Activated CD4-positive, alpha-beta T cell treated with anti-CD3 and anti-CD28 coated beads, Interleukin-2, Interleukin-6, amounts not matched to agents 100 ng/mL and 50 ng/mL, durations not matched to agents 16 hours and 8 hours (primary cell): ENCODE measurements at regions not wholly inside any gene's neighbourhood (a gene's known extent, or its start where the extent isn't known, plus 50 kb on each side); places are given as distances from the start of the nearest gene placed in this dataset.

ENCODE experiments used
- DNase-seq: peaks from one replicate; pipeline ENCODE4 v3.0.0-alpha.2; 2020

GRCh38 chrX:10903523-10903922 lies 207.6 kb upstream of the HCCS start:
- no peak for DNase-seq

DNA sequence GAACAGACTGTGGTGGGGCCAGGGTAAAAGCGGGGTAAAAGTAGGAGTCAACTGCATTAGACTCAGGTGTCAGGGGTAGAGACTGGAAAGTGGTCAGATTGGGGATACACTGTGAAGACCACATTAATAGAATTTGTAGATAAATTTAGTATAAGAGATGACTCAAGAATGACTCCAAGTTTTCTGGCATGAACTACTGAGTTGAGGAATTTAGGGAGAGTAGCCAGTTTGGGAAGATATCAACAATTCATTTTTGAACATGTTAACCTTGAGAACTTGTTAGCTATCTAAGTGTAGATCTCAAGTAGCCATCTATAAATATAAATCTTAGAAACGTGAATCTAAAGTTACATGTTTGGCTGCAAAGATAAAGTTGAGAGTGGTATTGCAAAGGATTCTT lies 206.9 kb upstream of the HCCS start:
- no peak for DNase-seq

- DNase-seq, result no peak
These were observed 204.3 kb upstream of the HCCS start for GRCh38 chrX:10906866-10907265.

DNA sequence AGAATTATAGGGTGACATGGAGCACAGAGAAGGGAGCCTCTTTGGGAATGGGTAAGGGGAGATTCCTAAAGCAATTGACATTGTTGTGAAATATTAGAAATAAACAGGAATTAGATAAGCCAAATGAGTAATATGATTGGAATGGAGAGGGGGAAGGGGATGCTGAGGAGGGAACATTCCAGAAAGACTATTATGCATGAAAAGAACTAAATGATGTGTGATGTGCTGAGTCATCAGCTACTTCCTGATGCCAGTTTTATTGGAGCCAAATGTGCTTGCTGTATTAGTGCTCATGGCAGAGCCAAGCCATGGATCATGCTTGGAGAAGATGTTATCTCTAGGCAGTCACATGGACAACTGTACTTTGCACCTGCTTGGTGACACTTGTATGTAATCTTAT lies 189.0 kb upstream of the HCCS start:
- no peak for DNase-seq

DNA sequence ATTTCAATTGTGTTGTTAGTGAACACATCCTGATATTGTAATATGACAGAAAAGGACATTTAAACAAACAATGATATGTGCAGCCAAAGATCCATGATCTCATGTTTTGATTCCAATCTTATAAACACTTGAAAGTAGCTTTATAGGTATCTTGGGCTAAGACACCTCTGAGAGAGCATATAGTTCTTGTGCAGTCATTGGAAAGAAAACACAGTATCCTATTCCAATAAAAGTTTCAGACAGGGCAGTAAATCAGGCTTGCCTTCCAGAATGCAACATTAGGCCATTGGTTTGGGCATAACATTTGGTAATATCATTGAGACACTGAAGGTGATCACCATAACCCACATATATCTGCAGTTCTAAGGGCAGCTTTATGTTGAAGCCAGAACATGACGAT lies 188.3 kb upstream of the HCCS start:
- no peak for DNase-seq

DNA sequence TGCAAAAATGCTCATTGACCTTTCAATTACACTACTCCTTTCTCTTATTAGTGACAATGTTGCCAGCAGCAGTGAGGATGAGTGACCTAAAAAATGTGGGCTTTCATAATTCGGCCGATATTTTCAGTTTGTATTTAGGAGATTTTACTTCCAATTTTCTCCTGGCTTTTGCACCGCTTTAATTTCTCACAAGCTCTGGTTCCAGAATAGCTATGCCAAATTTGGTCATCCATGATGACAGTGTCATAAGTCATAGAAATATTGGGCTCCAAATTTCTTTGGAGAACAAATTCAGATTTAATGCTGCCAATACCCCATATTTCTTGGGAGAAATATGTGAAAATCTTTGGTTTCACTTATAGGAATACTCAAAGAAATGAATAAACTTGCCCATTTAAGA lies 187.7 kb upstream of the HCCS start:
- DNase-seq, result no peak

GRCh38 chrX:10926404-10926803 lies 184.7 kb upstream of the HCCS start:
- no peak for DNase-seq

DNA sequence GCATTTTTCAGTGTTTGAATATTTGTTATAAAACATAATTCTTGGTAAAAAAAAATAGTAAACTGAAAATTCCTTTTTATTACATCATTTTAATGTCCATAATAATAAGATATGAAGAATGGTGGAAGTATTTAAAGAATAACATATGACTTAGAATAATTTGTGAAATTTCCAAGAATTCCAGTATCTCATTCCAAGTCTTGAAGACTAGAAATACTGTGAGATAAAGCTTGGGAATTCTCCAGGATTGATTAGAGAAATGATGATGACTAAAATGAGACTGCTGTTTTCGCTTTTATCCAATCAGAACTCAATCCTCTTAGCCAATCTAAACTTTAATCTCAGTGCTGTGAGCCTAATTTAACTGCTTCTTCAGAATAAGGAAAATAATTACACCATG lies 184.2 kb upstream of the HCCS start:
- DNase-seq, result no peak

DNA sequence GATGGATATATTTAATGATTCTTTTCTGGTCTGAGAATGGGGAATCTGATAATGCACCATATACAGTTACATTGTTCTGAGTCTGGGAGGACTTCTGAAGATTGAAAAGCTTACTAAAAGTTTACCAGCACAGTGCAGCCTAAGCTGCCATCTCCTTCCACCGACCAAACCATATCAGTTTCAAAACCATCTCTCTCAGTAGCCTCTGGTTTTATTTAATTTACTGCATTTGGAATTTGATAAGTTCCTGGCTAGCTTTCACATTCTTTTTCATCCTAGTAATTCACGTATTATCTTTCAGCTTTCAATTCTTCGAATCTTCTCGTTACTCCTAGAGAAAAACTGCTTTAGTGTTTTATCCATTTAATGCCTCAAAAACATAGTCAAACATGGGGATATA lies 181.4 kb upstream of the HCCS start:
- DNase-seq, result no peak

GRCh38 chrX:10930151-10930550 lies 181.0 kb upstream of the HCCS start:
- no peak for DNase-seq

- DNase-seq, result no peak
These were observed 179.2 kb upstream of the HCCS start for GRCh38 chrX:10931976-10932375.

DNA sequence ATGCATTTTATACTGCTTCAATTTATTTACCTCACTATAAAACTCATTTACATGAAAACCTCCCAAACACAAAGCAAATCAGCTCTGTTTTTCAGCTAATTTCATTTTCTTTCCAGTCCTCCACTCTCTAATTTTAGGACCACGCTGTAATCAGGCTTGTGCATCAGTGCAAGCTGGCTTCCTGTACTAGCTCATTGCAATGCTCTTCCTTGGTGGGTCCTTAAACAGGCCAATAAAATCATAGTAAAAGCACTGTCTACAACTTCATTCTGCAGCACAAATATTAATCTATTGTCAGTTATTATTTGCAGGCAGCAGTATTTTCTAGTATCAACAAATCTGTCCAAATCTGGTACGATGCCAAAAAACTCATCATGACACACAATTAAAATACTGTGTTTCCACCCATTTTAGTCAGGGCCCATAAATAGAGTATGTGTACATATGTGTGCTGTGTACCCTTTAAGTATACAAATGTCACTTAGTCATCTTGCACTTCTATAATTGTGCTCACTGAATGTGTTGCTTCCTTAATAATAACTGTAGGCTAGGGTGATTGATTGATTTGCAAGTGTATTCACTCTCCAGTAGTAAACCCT lies 178.2 kb upstream of the HCCS start:
- DNase-seq, result no peak

- DNase-seq, result no peak
These were observed 175.6 kb upstream of the HCCS start for GRCh38 chrX:10935501-10935900.

DNA sequence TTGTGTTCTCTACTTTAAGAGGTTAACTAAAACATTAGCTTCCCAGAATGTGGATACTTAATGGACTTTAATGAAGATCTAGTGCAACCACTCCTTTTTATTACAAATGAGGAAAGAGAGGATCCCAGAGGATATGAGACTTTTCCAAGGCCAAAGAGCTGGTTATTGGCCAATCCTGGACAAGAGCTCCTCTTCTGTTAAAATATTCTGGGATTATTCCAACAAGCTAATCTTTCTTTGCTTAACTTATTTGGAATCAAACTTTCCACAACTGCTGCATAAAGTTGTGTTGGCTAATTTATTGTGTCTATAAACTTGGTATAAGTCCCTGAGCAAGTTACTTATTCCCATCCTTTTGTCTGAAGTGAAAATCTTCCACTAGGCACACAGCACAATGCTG lies 174.2 kb upstream of the HCCS start:
- no peak for DNase-seq

- no peak for DNase-seq
These were observed 172.7 kb upstream of the HCCS start for GRCh38 chrX:10938365-10938923.

DNA sequence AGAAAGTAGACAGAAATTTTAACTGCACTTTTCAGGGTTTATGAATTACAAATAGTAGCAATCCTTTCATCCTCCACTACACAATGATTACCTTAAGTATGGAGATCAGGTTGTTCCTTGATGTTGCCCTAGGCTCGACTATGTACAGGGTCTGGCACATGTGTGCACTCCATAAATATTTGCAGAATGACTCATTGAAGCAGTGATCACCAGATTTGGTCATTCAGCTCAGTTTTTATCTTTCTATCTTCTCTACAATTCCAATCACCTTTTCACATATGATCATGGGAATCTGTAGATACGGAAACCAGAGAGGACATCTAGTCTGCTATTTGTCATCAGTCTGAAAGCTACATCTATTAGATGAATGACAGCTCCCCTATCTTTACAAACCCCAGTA lies 171.7 kb upstream of the HCCS start:
- no peak for DNase-seq

DNA sequence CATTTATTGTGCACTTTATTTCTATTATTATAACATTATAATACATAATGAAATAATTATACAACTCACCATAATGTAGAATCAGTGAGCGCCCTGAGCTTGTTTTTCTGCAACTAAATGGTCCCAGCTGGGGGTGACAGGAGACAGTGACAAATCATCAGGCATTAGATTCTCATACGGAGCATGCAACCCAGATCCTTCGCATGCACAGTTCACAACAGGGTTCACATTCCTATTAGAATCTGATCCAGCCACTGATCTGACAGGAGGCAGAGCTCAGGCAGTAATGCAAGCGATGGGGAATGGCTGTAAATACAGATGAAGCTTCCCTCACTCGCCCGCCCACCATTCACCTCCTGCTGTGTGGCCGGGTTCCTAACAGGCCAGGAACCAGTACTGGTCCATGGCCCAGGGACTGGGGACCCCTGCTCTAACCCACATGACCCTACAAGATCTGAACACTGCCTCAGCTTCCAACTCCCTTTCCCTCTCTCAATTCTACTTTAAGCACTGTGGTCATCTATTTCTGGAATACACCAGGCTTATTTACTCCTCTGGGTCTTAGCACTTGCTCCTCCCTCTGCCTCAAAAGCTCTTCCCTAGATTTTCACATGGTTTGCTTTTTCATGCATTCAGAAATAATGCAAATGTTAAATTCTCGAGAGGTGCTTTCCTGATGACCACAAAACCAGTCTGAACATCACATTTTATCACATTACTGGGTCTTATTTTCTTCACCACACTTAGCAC lies 166.8 kb upstream of the HCCS start:
- no peak for DNase-seq

DNA sequence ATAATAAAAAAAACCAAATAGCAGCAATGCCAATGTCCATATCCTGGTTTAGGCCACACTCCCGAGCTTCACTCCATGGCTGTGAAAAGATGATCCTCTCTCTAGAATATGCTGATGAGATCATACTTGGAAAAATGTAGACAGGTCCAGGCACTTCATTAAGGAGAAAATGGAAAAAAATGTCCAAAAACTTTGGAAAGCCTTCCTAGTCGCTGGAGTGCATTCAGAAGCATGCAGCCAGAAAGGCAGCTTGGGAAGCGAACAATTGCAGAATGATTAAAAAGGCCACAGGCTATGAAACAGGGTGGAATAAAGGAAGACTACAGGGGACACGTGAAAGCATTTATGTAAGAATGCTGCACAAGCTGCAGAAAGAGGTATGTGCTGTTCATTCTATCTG lies 165.6 kb upstream of the HCCS start:
- no peak for DNase-seq

DNA sequence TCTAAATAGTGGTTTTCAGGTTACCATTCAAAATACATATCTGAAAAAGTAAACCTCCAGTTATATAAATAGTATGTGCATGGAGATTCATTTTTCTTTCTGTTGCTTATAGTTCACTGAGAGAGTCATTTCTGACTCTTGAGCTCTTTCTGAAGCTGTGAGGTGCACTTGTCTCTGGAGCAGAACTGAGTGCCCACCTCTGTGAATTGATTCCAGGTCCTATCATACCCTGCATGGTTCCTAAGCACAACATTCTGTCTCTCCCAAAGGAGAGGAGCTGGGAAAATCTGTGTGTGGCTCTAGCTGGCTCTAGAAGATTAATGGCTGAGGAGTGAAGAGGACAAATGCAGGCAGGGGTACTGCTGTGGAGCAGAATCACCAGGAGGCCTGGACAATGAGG lies 161.6 kb upstream of the HCCS start:
- no peak for DNase-seq

- DNase-seq, result no peak
These were observed 158.5 kb upstream of the HCCS start for GRCh38 chrX:10952619-10953018.

DNA sequence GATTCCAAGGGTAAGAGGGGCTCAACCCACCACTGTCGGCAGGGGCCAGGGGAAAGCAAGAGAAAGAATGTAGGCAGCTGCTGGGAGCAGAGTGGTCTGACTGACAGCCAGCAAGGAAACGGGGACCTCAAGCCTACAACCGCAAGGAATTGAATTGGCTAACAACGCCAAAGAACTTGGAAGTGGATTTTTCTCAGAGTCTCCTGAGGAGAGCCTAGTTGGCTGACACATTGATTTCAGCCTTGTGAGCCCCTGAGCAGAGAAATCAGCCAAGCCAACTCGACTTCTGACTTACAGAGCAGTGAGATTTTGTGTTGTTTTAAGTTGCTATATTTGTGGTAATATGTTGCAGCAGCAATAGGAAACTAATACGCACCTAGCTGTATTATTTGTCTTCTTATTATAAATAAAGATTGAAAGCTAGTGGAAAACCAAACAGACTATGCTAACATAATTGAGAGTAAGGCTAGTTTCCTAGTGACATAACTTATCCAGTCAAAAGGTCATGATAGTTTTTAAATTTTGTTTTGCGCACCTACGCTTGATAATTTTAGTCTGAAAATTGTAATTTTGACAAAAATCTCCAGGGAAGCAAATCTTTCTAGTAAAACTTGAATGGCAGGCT lies 145.8 kb upstream of the HCCS start:
- DNase-seq, result no peak

DNA sequence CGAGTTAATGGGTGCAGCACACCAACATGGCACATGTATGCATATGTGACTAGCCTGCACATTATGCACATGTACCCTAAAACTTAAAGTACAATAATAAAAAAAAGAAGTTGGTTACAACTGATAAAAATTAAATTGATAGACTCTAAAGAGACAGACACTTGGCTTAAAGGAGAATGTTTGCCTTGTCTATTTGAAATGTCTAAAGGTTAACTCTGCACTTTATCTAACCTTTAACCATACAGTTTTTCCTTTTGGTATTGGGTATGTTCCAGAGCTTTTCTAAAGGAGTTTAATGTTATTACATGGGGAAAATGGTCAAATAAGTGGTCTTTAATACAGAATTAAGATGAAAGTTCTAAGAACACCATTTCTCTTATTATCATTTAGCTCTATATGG lies 145.1 kb upstream of the HCCS start:
- no peak for DNase-seq

- DNase-seq, result no peak
These were observed 140.0 kb upstream of the HCCS start for GRCh38 chrX:10971176-10971575.

- no peak for DNase-seq
These were observed 139.4 kb upstream of the HCCS start for GRCh38 chrX:10971759-10972158.
